IMR-90 (cell line): ENCODE measurements at regions not wholly inside any gene's neighbourhood (a gene's known extent, or its start where the extent isn't known, plus 50 kb on each side); places are given as distances from the start of the nearest gene placed in this dataset.

Source experiments
- ATAC-seq: fragments of 200-7000 bp; cut with Tn5 transposase; 2 replicates; pipeline ENCODE4 v1.9.1; 2020; ENCODE audit warnings: low read depth, mild to moderate bottlenecking, moderate library complexity
- BruUV-seq: library from RNA; stranded (reverse); fragments of 400-500 nt; replicated peaks from 2 replicates; lab custom pipeline; 2021; lab: Mats Ljungman, UMichigan
- CTCF ChIA-PET: fragments of 300-600 bp; formaldehyde crosslinking; extraction: SDS; loops from one replicate; lab custom pipeline; 2021; ENCODE audit warnings: antibody characterized with exemption; lab: Yijun Ruan, JAX
- POLR2A ChIA-PET: fragments of 300-600 bp; sonication (Branson Sonifier 250); formaldehyde crosslinking; loops from one replicate; lab custom pipeline; 2022; ENCODE audit warnings: antibody characterized with exemption; ENCODE audit not compliant: unreplicated experiment; lab: Charles Lee
- DNase-seq: peaks from one replicate; pipeline ENCODE4 v3.0.0; 2013
- H2AFZ ChIP-seq: replicated peaks from 2 replicates; pipeline ENCODE3; 2013; ENCODE audit warnings: low read length, mild to moderate bottlenecking; ENCODE audit not compliant: poor library complexity
- H2AK5ac ChIP-seq: 2 replicates; pipeline ENCODE4 v1.6.1; 2013; ENCODE audit warnings: low read depth, low read length, inconsistent platforms
- H2AK9ac ChIP-seq: replicated peaks from 2 replicates; pipeline ENCODE3; 2013; ENCODE audit warnings: mild to moderate bottlenecking, low read depth, low read length, moderate library complexity; ENCODE audit not compliant: poor library complexity
- H2BK120ac ChIP-seq: 2 replicates; pipeline ENCODE4 v1.6.1; 2013; ENCODE audit warnings: low read depth, low read length, inconsistent platforms
- H2BK15ac ChIP-seq: 3 replicates; pipeline ENCODE4 v1.6.1; 2013; ENCODE audit warnings: low read depth, low read length, inconsistent platforms
- H2BK20ac ChIP-seq: 2 replicates; pipeline ENCODE4 v1.6.1; 2013; ENCODE audit warnings: low read depth, mild to moderate bottlenecking, inconsistent platforms, low read length, moderate library complexity
- H2BK5ac ChIP-seq: 2 replicates; pipeline ENCODE4 v1.6.1; 2013; ENCODE audit warnings: mild to moderate bottlenecking, low read depth, low read length, inconsistent platforms; ENCODE audit not compliant: poor library complexity, severe bottlenecking
- H3K14ac ChIP-seq: replicated peaks from 2 replicates; pipeline ENCODE4 v1.6.1; 2013; ENCODE audit warnings: low read depth, low read length, inconsistent platforms
- H3K18ac ChIP-seq: 2 replicates; pipeline ENCODE4 v1.6.1; 2013; ENCODE audit warnings: low read depth, low read length, control low read depth
- H3K23ac ChIP-seq: 2 replicates; pipeline ENCODE4 v1.6.1; 2013; ENCODE audit warnings: low read depth, low read length, inconsistent platforms
- H3K27ac ChIP-seq: 2 replicates; pipeline ENCODE4 v1.5.1; 2013; ENCODE audit warnings: mild to moderate bottlenecking, control low read depth, low read length; ENCODE audit not compliant: insufficient read depth
- H3K27me3 ChIP-seq: 2 replicates; pipeline ENCODE4 v1.6.1; 2013; ENCODE audit warnings: low read length; ENCODE audit not compliant: control insufficient read depth, insufficient read depth
- H3K36me3 ChIP-seq: 2 replicates; pipeline ENCODE4 v1.6.1; 2013; ENCODE audit warnings: low read length, mixed read lengths; ENCODE audit not compliant: control insufficient read depth, insufficient read depth
- H3K4ac ChIP-seq: 2 replicates; pipeline ENCODE4 v1.6.1; 2013; ENCODE audit warnings: low read depth, low read length, inconsistent platforms
- H3K4me1 ChIP-seq: 2 replicates; pipeline ENCODE4 v1.6.1; 2013; ENCODE audit warnings: low read length, mixed read lengths; ENCODE audit not compliant: control insufficient read depth, insufficient read depth
- H3K4me2 ChIP-seq: 2 replicates; pipeline ENCODE4 v1.6.1; 2013; ENCODE audit warnings: low read depth, mild to moderate bottlenecking, control low read depth, low read length, moderate library complexity
- H3K4me3 ChIP-seq: 2 replicates; pipeline ENCODE4 v1.5.1; 2013; ENCODE audit warnings: low read depth, mild to moderate bottlenecking, control low read depth, low read length, moderate library complexity; ENCODE audit not compliant: insufficient read depth
- H3K56ac ChIP-seq: 2 replicates; pipeline ENCODE4 v1.6.1; 2013; ENCODE audit warnings: low read length, inconsistent platforms; ENCODE audit not compliant: insufficient read depth; ENCODE audit errors: extremely low read depth
- H3K79me1 ChIP-seq, 2 experiments: 2 replicates each; pipeline ENCODE4 v1.6.1; 2013; ENCODE audit warnings: low read length in 2 of 2, inconsistent platforms in 1 of 2, low read depth in 1 of 2
- H3K9ac ChIP-seq: 2 replicates; pipeline ENCODE4 v1.6.1; 2013; ENCODE audit warnings: low read depth, low read length, control low read depth
- H3K9me1 ChIP-seq: 2 replicates; pipeline ENCODE4 v1.6.1; 2013; ENCODE audit warnings: low read length, inconsistent platforms; ENCODE audit not compliant: insufficient read depth
- H3K9me3 ChIP-seq: 2 replicates; pipeline ENCODE4 v1.6.1; 2013; ENCODE audit warnings: low read length; ENCODE audit not compliant: control insufficient read depth, insufficient read depth
- H4K20me1 ChIP-seq: 2 replicates; pipeline ENCODE4 v1.6.1; 2013; ENCODE audit warnings: low read length, inconsistent platforms; ENCODE audit not compliant: insufficient read depth
- H4K5ac ChIP-seq: 2 replicates; pipeline ENCODE4 v1.6.1; 2013; ENCODE audit warnings: mild to moderate bottlenecking, low read depth, low read length, control low read depth
- H4K8ac ChIP-seq, 2 experiments: 2 replicates each; pipeline ENCODE4 v1.6.1; 2013; ENCODE audit warnings: low read depth in 2 of 2, low read length in 2 of 2, control low read depth in 1 of 2, inconsistent platforms in 1 of 2
- H4K91ac ChIP-seq: 2 replicates; pipeline ENCODE4 v1.6.1; 2013; ENCODE audit warnings: low read depth, low read length, inconsistent platforms; ENCODE audit not compliant: insufficient read depth
- BHLHE40 ChIP-seq: fragments of 150-350 bp; IDR thresholded peaks from 2 replicates; pipeline ENCODE4 v1.6.1; 2016; ENCODE audit warnings: mild to moderate bottlenecking, low read depth, low read length
- CEBPB ChIP-seq: IDR thresholded peaks from 2 replicates; pipeline ENCODE4 v1.6.1; 2012; ENCODE audit warnings: low read depth, low read length, improper control_type of control experiment
- CTCF ChIP-seq: conservative IDR thresholded peaks from 2 replicates; pipeline ENCODE4 v1.5.1; 2012; ENCODE audit warnings: mild to moderate bottlenecking, low read depth, low read length, improper control_type of control experiment
- MAZ ChIP-seq: IDR thresholded peaks from 2 replicates; pipeline ENCODE4 v1.6.1; 2012; ENCODE audit warnings: low read depth, mild to moderate bottlenecking, low read length, improper control_type of control experiment, moderate library complexity, borderline replicate concordance
- MXI1 ChIP-seq: IDR thresholded peaks from 2 replicates; pipeline ENCODE4 v1.6.1; 2012; ENCODE audit warnings: low read depth, mild to moderate bottlenecking, low read length, moderate library complexity, borderline replicate concordance
- POLR2A ChIP-seq: IDR thresholded peaks from 2 replicates; pipeline ENCODE4 v1.6.1; 2012; ENCODE audit warnings: mild to moderate bottlenecking, low read depth, low read length
- RAD21 ChIP-seq: IDR thresholded peaks from 2 replicates; pipeline ENCODE4 v1.6.1; 2012; ENCODE audit warnings: low read length, improper control_type of control experiment
- RCOR1 ChIP-seq: IDR thresholded peaks from 2 replicates; pipeline ENCODE4 v1.6.1; 2012; ENCODE audit warnings: mild to moderate bottlenecking, low read length, improper control_type of control experiment; ENCODE audit not compliant: insufficient replicate concordance
- WGBS, 2 experiments: methylation state at CpG; one replicate each; pipeline versions ENCODE4 v1.1.5 to v1.1.7; 2013; ENCODE audit warnings: missing lambda C conversion rate in 2 of 2; ENCODE audit not compliant: insufficient read length in 1 of 2; ENCODE audit errors: extremely low coverage in 2 of 2; 5-methylcytosine and 5-hydroxymethylcytosine counted together
- dilution Hi-C: fragments of 300-500 bp; cut with HindIII; formaldehyde crosslinking; loops from one replicate; pipeline ENCODE4 v1.14.3; 2018; ENCODE audit warnings: low sequenced_read_pairs; ENCODE audit not compliant: unreplicated experiment
- in situ Hi-C: fragments of 300-500 bp; cut with MboI; formaldehyde crosslinking; loops from 3 replicates; pipeline ENCODE4 v1.14.3; 2019; ENCODE audit warnings: low sequenced_read_pairs, inconsistent platforms, mixed read lengths
- intact Hi-C: fragments of 100-400 bp; cut with micrococcal nuclease; formaldehyde crosslinking; loops from 2 replicates; pipeline ENCODE4 v1.10.0; 2022

- H3K14ac ChIP-seq = no peak overlapping the region
- no peak overlapping the region for H3K4ac ChIP-seq
- H3K9me3 ChIP-seq = no peaks in the 10 kb centered on the region
- H4K91ac ChIP-seq = no peak overlapping the region
- in situ Hi-C loops (no loop called here), dilution Hi-C loops (no loop called here), intact Hi-C loops (no loop called here)
- no peak overlapping the region for H4K8ac ChIP-seq
- no peak overlapping the region for H3K18ac ChIP-seq
- no peak overlapping the region for H3K4me3 ChIP-seq
- H4K5ac ChIP-seq = no peak overlapping the region
- no peaks in the 10 kb centered on the region for H3K79me1 ChIP-seq
- no peak overlapping the region for H2BK5ac ChIP-seq
- H3K4me1 ChIP-seq = no peaks in the 10 kb centered on the region
- ATAC-seq = no peak
- H2BK15ac ChIP-seq = no peak overlapping the region
- H3K9ac ChIP-seq = no peak overlapping the region
- no peak overlapping the region for H3K23ac ChIP-seq
- no peak overlapping the region for H2BK120ac ChIP-seq
- H3K4me2 ChIP-seq = no peak overlapping the region
- H2AFZ ChIP-seq = no peak overlapping the region
- TF ChIP-seq CEBPB (no peak), MAZ (no peak), RAD21 (no peak), MXI1 (no peak), RCOR1 (no peak), BHLHE40 (no peak), POLR2A (no peak), CTCF (no peak)
- no peaks in the 10 kb centered on the region for H4K20me1 ChIP-seq
- H3K36me3 ChIP-seq = no peaks in the 10 kb centered on the region
- POLR2A ChIA-PET = no interaction called here
- no peaks in the 10 kb centered on the region for H3K9me1 ChIP-seq
- no peak overlapping the region for H2AK9ac ChIP-seq
- H2BK20ac ChIP-seq = no peak overlapping the region
- H3K56ac ChIP-seq = no peak overlapping the region
- CTCF ChIA-PET = no interaction called here
- no peak overlapping the region for H3K27ac ChIP-seq
- DNase-seq = no peak
- BruUV-seq = no TSS peak
- H2AK5ac ChIP-seq = no peak overlapping the region
- 85% methylated on average over 6 of the region's 7 CpGs; no CpG with 5 or more reads in 1 of the 2 experiments for WGBS, 2 experiments
- peaks cover 3% of the 10 kb centered on the region; the same call in 1 of the 2 replicates for H3K27me3 ChIP-seq
Measured at GRCh38 chr2:48017136-48017535, 110.8 kb upstream of the FBXO11 start.
